ENCODE measurements at regions not wholly inside any gene's neighbourhood (a gene's known extent, or its start where the extent isn't known, plus 50 kb on each side); places are given as distances from the start of the nearest gene placed in this dataset.

GRCh38 chr5:174217527-174217926, 172.0 kb downstream of the NSG2 start:
- H3K4me3 ChIP-seq (ENCODE audit: low read depth, low read length), result no peak overlapping the region
- DNase-seq (ENCODE audit: low read depth), result no peak
- TF ChIP-seq, protein P1, sequence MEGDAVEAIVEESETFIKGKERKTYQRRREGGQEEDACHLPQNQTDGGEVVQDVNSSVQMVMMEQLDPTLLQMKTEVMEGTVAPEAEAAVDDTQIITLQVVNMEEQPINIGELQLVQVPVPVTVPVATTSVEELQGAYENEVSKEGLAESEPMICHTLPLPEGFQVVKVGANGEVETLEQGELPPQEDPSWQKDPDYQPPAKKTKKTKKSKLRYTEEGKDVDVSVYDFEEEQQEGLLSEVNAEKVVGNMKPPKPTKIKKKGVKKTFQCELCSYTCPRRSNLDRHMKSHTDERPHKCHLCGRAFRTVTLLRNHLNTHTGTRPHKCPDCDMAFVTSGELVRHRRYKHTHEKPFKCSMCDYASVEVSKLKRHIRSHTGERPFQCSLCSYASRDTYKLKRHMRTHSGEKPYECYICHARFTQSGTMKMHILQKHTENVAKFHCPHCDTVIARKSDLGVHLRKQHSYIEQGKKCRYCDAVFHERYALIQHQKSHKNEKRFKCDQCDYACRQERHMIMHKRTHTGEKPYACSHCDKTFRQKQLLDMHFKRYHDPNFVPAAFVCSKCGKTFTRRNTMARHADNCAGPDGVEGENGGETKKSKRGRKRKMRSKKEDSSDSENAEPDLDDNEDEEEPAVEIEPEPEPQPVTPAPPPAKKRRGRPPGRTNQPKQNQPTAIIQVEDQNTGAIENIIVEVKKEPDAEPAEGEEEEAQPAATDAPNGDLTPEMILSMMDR (IDR thresholded peaks at IDR 0.05; ENCODE audit: insufficient read depth, low read depth, low read length), result no peak

DNA sequence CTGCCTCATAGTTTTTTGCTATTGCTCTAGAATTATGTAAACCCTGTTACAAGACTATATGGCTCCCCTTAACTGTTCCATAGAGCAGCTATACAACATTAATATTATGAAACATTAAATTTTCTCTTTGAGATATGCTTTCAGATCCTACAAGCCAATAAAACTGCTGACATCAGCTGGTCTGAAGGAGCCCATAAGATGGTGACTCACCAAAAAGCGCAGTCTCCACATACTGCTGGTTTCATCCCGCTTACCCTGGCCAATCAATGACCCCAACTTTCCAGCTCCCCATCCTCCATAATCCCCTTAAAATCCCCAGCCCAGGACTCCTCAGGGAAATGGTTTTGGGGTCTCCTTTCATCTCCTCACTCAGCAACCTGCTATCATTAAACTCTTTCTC, 172.7 kb downstream of the NSG2 start:
- no peak overlapping the region for H3K4me3 ChIP-seq (ENCODE audit: low read depth, low read length)
- DNase-seq (ENCODE audit: low read depth), result no peak
- TF ChIP-seq, protein P1 (IDR thresholded peaks at IDR 0.05; ENCODE audit: insufficient read depth, low read depth, low read length), result no peak

GRCh38 chr5:174220417-174220816, 174.9 kb downstream of the NSG2 start:
- TF ChIP-seq, protein P1 (IDR thresholded peaks at IDR 0.05; ENCODE audit: insufficient read depth, low read depth, low read length), result no peak
- DNase-seq (ENCODE audit: low read depth), result no peak
- H3K4me3 ChIP-seq (ENCODE audit: low read depth, low read length), result no peak overlapping the region

DNA sequence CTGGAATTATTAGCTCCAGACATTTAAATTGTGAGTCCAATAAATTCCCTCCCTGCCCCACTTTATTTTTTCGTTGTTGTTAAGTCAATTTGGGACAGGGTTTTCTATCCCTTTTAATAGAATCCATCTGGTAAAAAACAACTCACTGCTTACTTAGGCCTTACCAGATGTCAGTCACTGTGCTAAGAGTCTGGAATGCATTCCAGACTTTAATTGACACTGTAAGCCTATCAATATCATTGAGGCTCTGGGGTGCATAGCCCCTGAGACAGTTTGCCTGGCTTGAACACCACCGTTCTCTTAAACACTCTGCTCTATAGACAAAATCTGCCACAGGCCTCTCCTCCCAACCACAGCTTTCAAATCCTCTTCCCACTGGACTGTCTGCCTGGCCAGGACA, 175.9 kb downstream of the NSG2 start:
- TF ChIP-seq, protein P1 (IDR thresholded peaks at IDR 0.05; ENCODE audit: insufficient read depth, low read depth, low read length), result no peak
- no peak overlapping the region for H3K4me3 ChIP-seq (ENCODE audit: low read depth, low read length)
- no peak for DNase-seq (ENCODE audit: low read depth)

DNA sequence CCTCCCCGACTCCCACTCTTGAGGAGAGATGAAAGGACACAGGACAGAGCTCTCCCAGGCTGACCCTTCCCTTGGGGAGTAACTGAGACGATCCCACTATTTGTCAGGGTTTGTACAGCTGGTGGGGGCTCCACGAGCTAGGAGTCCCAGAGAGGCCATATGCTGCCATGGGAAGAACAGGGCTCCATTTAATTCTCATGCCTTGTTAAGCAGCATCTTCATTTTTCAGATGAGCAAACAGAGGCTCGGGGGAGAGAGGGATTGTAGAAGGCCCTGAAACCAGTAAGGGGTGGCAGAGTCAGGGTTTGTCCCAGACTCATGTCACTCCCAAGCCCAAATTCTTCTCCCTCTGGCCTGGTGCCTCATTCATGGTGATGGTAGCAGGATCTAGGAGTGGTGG, 176.4 kb downstream of the NSG2 start:
- H3K4me3 ChIP-seq (ENCODE audit: low read depth, low read length), result no peak overlapping the region
- TF ChIP-seq, protein P1 (IDR thresholded peaks at IDR 0.05; ENCODE audit: insufficient read depth, low read depth, low read length), result no peak
- DNase-seq (ENCODE audit: low read depth), result no peak

DNA sequence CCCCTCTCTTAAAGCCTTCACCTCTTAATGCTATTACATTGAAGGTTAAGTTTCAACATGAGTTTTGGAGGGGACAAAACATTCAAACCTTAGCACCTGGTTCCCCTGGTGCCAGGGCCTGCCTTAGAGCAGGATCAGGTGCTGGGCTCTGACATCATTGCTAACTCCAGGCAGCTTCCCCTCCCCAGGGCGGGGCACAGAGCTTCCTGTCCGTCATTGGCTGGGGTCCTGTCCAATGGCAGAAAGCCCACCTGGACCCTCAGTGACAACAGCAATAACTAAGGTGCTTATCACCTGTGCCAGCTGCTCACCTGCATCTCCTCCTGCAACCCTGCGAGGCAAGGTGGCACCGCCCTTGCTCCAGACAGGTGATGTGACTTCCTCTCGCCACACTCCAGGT, 177.4 kb downstream of the NSG2 start:
- no peak for DNase-seq (ENCODE audit: low read depth)
- TF ChIP-seq, protein P1 (IDR thresholded peaks at IDR 0.05; ENCODE audit: insufficient read depth, low read depth, low read length), result no peak

DNA sequence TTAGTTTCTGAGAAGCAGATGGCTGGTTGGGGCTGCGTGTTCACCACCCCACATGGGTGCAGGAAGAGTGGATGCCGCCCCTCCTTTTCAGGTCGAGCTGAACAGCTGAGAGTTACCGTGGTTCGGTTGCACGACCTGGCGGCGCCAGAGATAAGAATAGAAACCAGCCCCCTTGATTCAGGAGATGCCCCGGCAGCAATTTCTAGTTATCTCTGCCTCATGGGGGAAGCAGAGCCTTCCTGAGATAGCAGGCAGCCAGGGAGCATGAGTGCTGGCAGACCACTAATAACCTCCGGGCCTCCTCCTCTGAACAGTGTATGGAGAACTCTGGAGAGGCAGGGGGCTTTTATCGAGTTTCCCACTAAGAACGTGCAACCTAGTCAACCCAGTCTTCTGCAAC, 177.8 kb downstream of the NSG2 start:
- no peak overlapping the region for H3K4me3 ChIP-seq (ENCODE audit: low read depth, low read length)
- no peak for DNase-seq (ENCODE audit: low read depth)
- TF ChIP-seq, protein P1 (IDR thresholded peaks at IDR 0.05; ENCODE audit: insufficient read depth, low read depth, low read length), result no peak

More for the DNA sequence above, 177.4 kb downstream of the NSG2 start:
- no peak overlapping the region for H3K4me3 ChIP-seq (ENCODE audit: low read depth, low read length)
